A673 (cell line): ENCODE measurements at regions not wholly inside any gene's neighbourhood (a gene's known extent, or its start where the extent isn't known, plus 50 kb on each side); places are given as distances from the start of the nearest gene placed in this dataset.

Experiments used
- BruUV-seq: library from RNA; stranded (reverse); fragments of 400-500 nt; replicated peaks from 2 replicates; lab custom pipeline; 2021; lab: Mats Ljungman, UMichigan
- CTCF ChIA-PET: fragments of 300-600 bp; sonication (Branson Sonifier 250); formaldehyde crosslinking; loops from one replicate; lab custom pipeline; 2022; ENCODE audit warnings: antibody characterized with exemption; lab: Charles Lee
- POLR2A ChIA-PET: fragments of 300-600 bp; sonication (Branson Sonifier 250); formaldehyde crosslinking; loops from one replicate; lab custom pipeline; 2022; ENCODE audit warnings: antibody characterized with exemption; ENCODE audit not compliant: low non-redundant PET; lab: Charles Lee
- DNase-seq: peaks from one replicate; pipeline ENCODE4 v3.0.0-alpha.2; 2015; ENCODE audit warnings: low spot score
- H3K27ac ChIP-seq: fragments of 200-600 bp; sonication (generic); 2 replicates; pipeline ENCODE4 v1.5.1; 2016; ENCODE audit warnings: mixed run types, low read depth, mild to moderate bottlenecking, mixed read lengths, antibody characterized with exemption, low read length; ENCODE audit not compliant: poor library complexity, severe bottlenecking
- H3K27me3 ChIP-seq: fragments of 200-600 bp; sonication (generic); replicated peaks from 2 replicates; pipeline ENCODE4 v1.6.1; 2017; ENCODE audit warnings: mixed run types, low read depth, mild to moderate bottlenecking, mixed read lengths, antibody characterized with exemption, low read length; ENCODE audit not compliant: insufficient read depth, poor library complexity
- H3K36me3 ChIP-seq: fragments of 200-600 bp; sonication (generic); 2 replicates; pipeline ENCODE4 v1.6.1; 2016; ENCODE audit warnings: mixed run types, mild to moderate bottlenecking, mixed read lengths, antibody characterized with exemption, low read length; ENCODE audit not compliant: insufficient read depth, poor library complexity, severe bottlenecking
- H3K4me1 ChIP-seq: fragments of 200-600 bp; sonication (generic); 2 replicates; pipeline ENCODE4 v1.6.1; 2017; ENCODE audit warnings: mixed run types, mild to moderate bottlenecking, mixed read lengths, antibody characterized with exemption, low read length; ENCODE audit not compliant: insufficient read depth, poor library complexity, severe bottlenecking
- H3K4me3 ChIP-seq: fragments of 200-600 bp; sonication (generic); 2 replicates; pipeline ENCODE4 v1.5.1; 2016; ENCODE audit warnings: low read depth, mixed run types, mild to moderate bottlenecking, mixed read lengths, low read length; ENCODE audit not compliant: poor library complexity, severe bottlenecking
- H3K9me3 ChIP-seq: fragments of 200-600 bp; sonication (generic); 2 replicates; pipeline ENCODE4 v1.6.1; 2016; ENCODE audit warnings: mixed run types, low read depth, mild to moderate bottlenecking, mixed read lengths, antibody characterized with exemption, low read length; ENCODE audit not compliant: poor library complexity, severe bottlenecking
- EZH2 ChIP-seq: fragments of 200-600 bp; sonication (generic); IDR thresholded peaks from 2 replicates; pipeline ENCODE4 v1.6.1; 2017; ENCODE audit warnings: borderline replicate concordance, low read depth, mild to moderate bottlenecking, mixed read lengths, antibody characterized with exemption, low read length; ENCODE audit not compliant: poor library complexity, severe bottlenecking
- intact Hi-C: fragments of 100-400 bp; cut with micrococcal nuclease; formaldehyde crosslinking; loops from one replicate; pipeline ENCODE4 v1.10.0; 2022; ENCODE audit not compliant: unreplicated experiment
- TF ChIP-seq, protein P1 (sequence below): fragments of 300-800, 200-600 bp; sonication (generic); conservative IDR thresholded peaks from 2 replicates; pipeline ENCODE4 v1.5.1; 2017; ENCODE audit warnings: low read depth, mild to moderate bottlenecking, antibody characterized with exemption, low read length, moderate library complexity, mixed read lengths

- peaks cover 3% of the 10 kb centered on the region for H3K27me3 ChIP-seq
- H3K4me3 ChIP-seq, result no peak overlapping the region
- H3K27ac ChIP-seq, result no peak overlapping the region
- no TSS peak for BruUV-seq
- POLR2A ChIA-PET, result no interaction called here
- H3K36me3 ChIP-seq, result no peaks in the 10 kb centered on the region
- TF ChIP-seq EZH2, result no peak
- TF ChIP-seq, protein P1, sequence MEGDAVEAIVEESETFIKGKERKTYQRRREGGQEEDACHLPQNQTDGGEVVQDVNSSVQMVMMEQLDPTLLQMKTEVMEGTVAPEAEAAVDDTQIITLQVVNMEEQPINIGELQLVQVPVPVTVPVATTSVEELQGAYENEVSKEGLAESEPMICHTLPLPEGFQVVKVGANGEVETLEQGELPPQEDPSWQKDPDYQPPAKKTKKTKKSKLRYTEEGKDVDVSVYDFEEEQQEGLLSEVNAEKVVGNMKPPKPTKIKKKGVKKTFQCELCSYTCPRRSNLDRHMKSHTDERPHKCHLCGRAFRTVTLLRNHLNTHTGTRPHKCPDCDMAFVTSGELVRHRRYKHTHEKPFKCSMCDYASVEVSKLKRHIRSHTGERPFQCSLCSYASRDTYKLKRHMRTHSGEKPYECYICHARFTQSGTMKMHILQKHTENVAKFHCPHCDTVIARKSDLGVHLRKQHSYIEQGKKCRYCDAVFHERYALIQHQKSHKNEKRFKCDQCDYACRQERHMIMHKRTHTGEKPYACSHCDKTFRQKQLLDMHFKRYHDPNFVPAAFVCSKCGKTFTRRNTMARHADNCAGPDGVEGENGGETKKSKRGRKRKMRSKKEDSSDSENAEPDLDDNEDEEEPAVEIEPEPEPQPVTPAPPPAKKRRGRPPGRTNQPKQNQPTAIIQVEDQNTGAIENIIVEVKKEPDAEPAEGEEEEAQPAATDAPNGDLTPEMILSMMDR, result no peak
- H3K9me3 ChIP-seq, result peaks cover 3% of the 10 kb centered on the region
- intact Hi-C loops, result no loop called here
- no peaks in the 10 kb centered on the region for H3K4me1 ChIP-seq
- CTCF ChIA-PET, result no interaction called here
- DNase-seq, result no peak
Observed at GRCh38 chr3:127495821-127496655, 94.5 kb downstream of the TPRA1 start.

GRCh38 chr3:127493924-127494646 lies 96.4 kb downstream of the TPRA1 start:
- intact Hi-C loops, result no loop called here
- Histone ChIP-seq H3K4me3 (no peak overlapping the region), H3K4me1 (no peaks in the 10 kb centered on the region), H3K36me3 (no peaks in the 10 kb centered on the region), H3K27ac (no peak overlapping the region), H3K9me3 (no peaks in the 10 kb centered on the region), H3K27me3 (peaks cover 3% of the 10 kb centered on the region)
- no peak for TF ChIP-seq EZH2
- ChIA-PET CTCF (no interaction called here), POLR2A (no interaction called here)
- DNase-seq, result no peak
- no TSS peak for BruUV-seq

DNA sequence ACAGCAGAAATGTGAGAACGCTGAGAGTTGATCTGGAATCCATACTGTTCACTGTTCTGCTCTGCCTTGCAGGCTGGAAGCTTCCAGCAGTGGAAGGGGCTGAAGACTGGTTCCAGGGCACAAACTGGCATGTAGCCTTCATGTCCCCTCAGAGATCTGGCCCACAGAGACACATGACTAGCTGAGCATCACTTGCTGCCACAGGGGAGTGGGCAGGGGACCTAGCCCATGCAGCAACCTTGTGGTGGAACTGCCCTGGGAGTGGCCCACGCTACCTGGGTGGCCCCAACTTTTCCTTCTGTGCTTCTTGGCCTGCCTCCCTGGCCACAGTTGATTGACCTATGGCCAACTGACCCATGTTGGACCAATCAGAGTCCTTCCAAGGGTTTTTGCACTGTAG lies 98.1 kb downstream of the TPRA1 start:
- Histone ChIP-seq H3K4me1 (no peaks in the 10 kb centered on the region), H3K27me3 (no peaks in the 10 kb centered on the region), H3K9me3 (no peaks in the 10 kb centered on the region), H3K36me3 (no peaks in the 10 kb centered on the region), H3K4me3 (no peak overlapping the region), H3K27ac (no peak overlapping the region)
- no TSS peak for BruUV-seq
- ChIA-PET CTCF (no interaction called here), POLR2A (no interaction called here)
- intact Hi-C loops, result no loop called here
- TF ChIP-seq EZH2, result no peak
- TF ChIP-seq, protein P1, result no peak
- no peak for DNase-seq
